GM12875 (cell line): ENCODE measurements at regions not wholly inside any gene's neighbourhood (a gene's known extent, or its start where the extent isn't known, plus 50 kb on each side); places are given as distances from the start of the nearest gene placed in this dataset.
A peak's percentile ranks its signal among the peaks of the same experiment; 100 is the strongest.

Experiments
- H3K4me3 ChIP-seq: one replicate; pipeline ENCODE4 v1.5.1; 2011; ENCODE audit warnings: low read depth, low read length, control low read depth
- CTCF ChIP-seq: IDR thresholded peaks from 2 replicates; pipeline ENCODE4 v1.5.1; 2011; ENCODE audit warnings: low read depth, mild to moderate bottlenecking, control low read depth, inconsistent platforms, low read length, moderate library complexity, borderline replicate concordance; ENCODE audit not compliant: insufficient read depth

GRCh38 chr16:5502467-5502869 is 404.9 kb upstream of the EEF2KMT start:
- no peak overlapping the region for H3K4me3 ChIP-seq
- 0 out of 2 replicates have a peak, but pooled peaks have one; percentile 17 for TF ChIP-seq CTCF

- TF ChIP-seq CTCF: no peak
- no peak overlapping the region for H3K4me3 ChIP-seq
Observed at GRCh38 chr16:5500526-5500925, 402.9 kb upstream of the EEF2KMT start.

- H3K4me3 ChIP-seq: no peak overlapping the region
- TF ChIP-seq CTCF: no peak
Observed at GRCh38 chr16:5498562-5498961, 401.0 kb upstream of the EEF2KMT start.

GRCh38 chr16:5496013-5496412 is 398.4 kb upstream of the EEF2KMT start:
- no peak for TF ChIP-seq CTCF
- H3K4me3 ChIP-seq: no peak overlapping the region

- no peak overlapping the region for H3K4me3 ChIP-seq
- TF ChIP-seq CTCF: peak; percentile 79
Observed at GRCh38 chr16:5490499-5490898, 392.9 kb upstream of the EEF2KMT start.

- no peak for TF ChIP-seq CTCF
- no peak overlapping the region for H3K4me3 ChIP-seq
Observed at GRCh38 chr16:5488581-5488980, 391.0 kb upstream of the EEF2KMT start.

GRCh38 chr16:5487728-5488127 is 390.1 kb upstream of the EEF2KMT start:
- no peak overlapping the region for H3K4me3 ChIP-seq
- TF ChIP-seq CTCF: no peak
